NT2/D1 (cell line): ENCODE measurements at regions not wholly inside any gene's neighbourhood (a gene's known extent, or its start where the extent isn't known, plus 50 kb on each side); places are given as distances from the start of the nearest gene placed in this dataset.

Experiments
- DNase-seq: peaks from one replicate; pipeline ENCODE4 v3.0.0-alpha.2; 2011; ENCODE audit warnings: low read depth, low spot score
- H3K27me3 ChIP-seq: 2 replicates; pipeline ENCODE4 v1.6.0; 2011; ENCODE audit warnings: mild to moderate bottlenecking; ENCODE audit not compliant: insufficient read length, insufficient read depth
- H3K36me3 ChIP-seq: 2 replicates; pipeline ENCODE4 v1.6.1; 2011; ENCODE audit warnings: mild to moderate bottlenecking, low read length, mixed read lengths; ENCODE audit not compliant: insufficient read depth, insufficient read length
- H3K4me1 ChIP-seq: 2 replicates; pipeline ENCODE4 v1.5.1; 2011; ENCODE audit not compliant: insufficient read depth, insufficient read length
- H3K4me3 ChIP-seq: 2 replicates; pipeline ENCODE4 v1.5.1; 2011; ENCODE audit warnings: low read depth; ENCODE audit not compliant: insufficient read length
- H3K9ac ChIP-seq: 2 replicates; pipeline ENCODE4 v1.6.0; 2011; ENCODE audit warnings: low read depth; ENCODE audit not compliant: insufficient read length
- H3K9me3 ChIP-seq: 2 replicates; pipeline ENCODE4 v1.5.1; 2011; ENCODE audit warnings: mild to moderate bottlenecking, low read length; ENCODE audit not compliant: insufficient read depth
- SUZ12 ChIP-seq: IDR thresholded peaks from 2 replicates; pipeline ENCODE4 v1.6.1; 2011; ENCODE audit not compliant: insufficient read length, insufficient read depth; ENCODE audit errors: extremely low read depth
- YY1 ChIP-seq: IDR thresholded peaks from 2 replicates; pipeline ENCODE4 v1.6.1; 2011; ENCODE audit not compliant: insufficient read length, insufficient read depth
- ZNF274 ChIP-seq: IDR thresholded peaks from 2 replicates; pipeline ENCODE4 v1.6.1; 2011; ENCODE audit warnings: mild to moderate bottlenecking, low read depth, low read length

- Histone ChIP-seq H3K9ac (no peak overlapping the region), H3K9me3 (no peaks in the 10 kb centered on the region; the same call in 1 of the 2 replicates), H3K36me3 (no peaks in the 10 kb centered on the region), H3K27me3 (no peaks in the 10 kb centered on the region), H3K4me3 (no peak overlapping the region), H3K4me1 (no peaks in the 10 kb centered on the region)
- DNase-seq, result no peak
- TF ChIP-seq YY1 (no peak), ZNF274 (no peak), SUZ12 (no peak)
Measured at GRCh38 chr21:27680181-27680580, 713.3 kb upstream of the ADAMTS5 start.

- TF ChIP-seq YY1, result no peak
- no peaks in the 10 kb centered on the region; the same call in 1 of the 2 replicates for H3K9me3 ChIP-seq
- no peak overlapping the region for H3K4me3 ChIP-seq
- H3K27me3 ChIP-seq, result no peaks in the 10 kb centered on the region
- no peak for DNase-seq
- H3K36me3 ChIP-seq, result no peaks in the 10 kb centered on the region
- H3K9ac ChIP-seq, result no peak overlapping the region
- no peaks in the 10 kb centered on the region for H3K4me1 ChIP-seq
Measured at GRCh38 chr21:27678511-27678910, 711.6 kb upstream of the ADAMTS5 start.

- H3K27me3 ChIP-seq, result no peaks in the 10 kb centered on the region
- no peaks in the 10 kb centered on the region for H3K36me3 ChIP-seq
- no peak overlapping the region for H3K9ac ChIP-seq
- no peaks in the 10 kb centered on the region; the same call in 1 of the 2 replicates for H3K9me3 ChIP-seq
- no peak for TF ChIP-seq ZNF274
- no peak for TF ChIP-seq SUZ12
- TF ChIP-seq YY1, result no peak
- no peaks in the 10 kb centered on the region for H3K4me1 ChIP-seq
- no peak overlapping the region for H3K4me3 ChIP-seq
- DNase-seq, result no peak
Measured at GRCh38 chr21:27677546-27677945, 710.7 kb upstream of the ADAMTS5 start.

- Histone ChIP-seq H3K9ac (no peak overlapping the region), H3K4me3 (no peak overlapping the region), H3K9me3 (no peaks in the 10 kb centered on the region; the same call in 1 of the 2 replicates), H3K27me3 (no peaks in the 10 kb centered on the region), H3K36me3 (no peaks in the 10 kb centered on the region), H3K4me1 (no peaks in the 10 kb centered on the region)
- DNase-seq, result no peak
- TF ChIP-seq YY1 (no peak), SUZ12 (no peak), ZNF274 (no peak)
Measured at GRCh38 chr21:27675306-27675705, 708.4 kb upstream of the ADAMTS5 start.

- TF ChIP-seq SUZ12, result no peak
- no peak for TF ChIP-seq YY1
- no peak for TF ChIP-seq ZNF274
- Histone ChIP-seq H3K9ac (no peak overlapping the region), H3K9me3 (no peaks in the 10 kb centered on the region), H3K36me3 (no peaks in the 10 kb centered on the region), H3K27me3 (no peaks in the 10 kb centered on the region), H3K4me1 (no peaks in the 10 kb centered on the region), H3K4me3 (no peak overlapping the region)
- DNase-seq, result no peak
Measured at GRCh38 chr21:27674041-27674615, 707.2 kb upstream of the ADAMTS5 start.

- Histone ChIP-seq H3K36me3 (no peaks in the 10 kb centered on the region), H3K9me3 (no peaks in the 10 kb centered on the region), H3K4me3 (no peak overlapping the region), H3K4me1 (no peaks in the 10 kb centered on the region), H3K9ac (no peak overlapping the region), H3K27me3 (no peaks in the 10 kb centered on the region)
- no peak for TF ChIP-seq YY1
- TF ChIP-seq SUZ12, result no peak
- TF ChIP-seq ZNF274, result no peak
- no peak for DNase-seq
Measured at GRCh38 chr21:27673581-27673980, 706.7 kb upstream of the ADAMTS5 start.

GRCh38 chr21:27671207-27671606, 704.3 kb upstream of the ADAMTS5 start:
- TF ChIP-seq YY1 (no peak), SUZ12 (no peak), ZNF274 (no peak)
- H3K4me3 ChIP-seq, result no peak overlapping the region
- no peak for DNase-seq
- no peaks in the 10 kb centered on the region for H3K36me3 ChIP-seq
- no peak overlapping the region for H3K9ac ChIP-seq
- no peaks in the 10 kb centered on the region for H3K9me3 ChIP-seq
- H3K27me3 ChIP-seq, result no peaks in the 10 kb centered on the region
- no peaks in the 10 kb centered on the region for H3K4me1 ChIP-seq

- Histone ChIP-seq H3K4me1 (no peaks in the 10 kb centered on the region), H3K9me3 (no peaks in the 10 kb centered on the region), H3K27me3 (no peaks in the 10 kb centered on the region), H3K4me3 (no peak overlapping the region), H3K36me3 (no peaks in the 10 kb centered on the region), H3K9ac (no peak overlapping the region)
- no peak for TF ChIP-seq ZNF274
- no peak for TF ChIP-seq YY1
- TF ChIP-seq SUZ12, result no peak
- no peak for DNase-seq
Measured at GRCh38 chr21:27653481-27653880, 686.6 kb upstream of the ADAMTS5 start.
